ENCODE measurements at regions not wholly inside any gene's neighbourhood (a gene's known extent, or its start where the extent isn't known, plus 50 kb on each side); places are given as distances from the start of the nearest gene placed in this dataset.

DNA sequence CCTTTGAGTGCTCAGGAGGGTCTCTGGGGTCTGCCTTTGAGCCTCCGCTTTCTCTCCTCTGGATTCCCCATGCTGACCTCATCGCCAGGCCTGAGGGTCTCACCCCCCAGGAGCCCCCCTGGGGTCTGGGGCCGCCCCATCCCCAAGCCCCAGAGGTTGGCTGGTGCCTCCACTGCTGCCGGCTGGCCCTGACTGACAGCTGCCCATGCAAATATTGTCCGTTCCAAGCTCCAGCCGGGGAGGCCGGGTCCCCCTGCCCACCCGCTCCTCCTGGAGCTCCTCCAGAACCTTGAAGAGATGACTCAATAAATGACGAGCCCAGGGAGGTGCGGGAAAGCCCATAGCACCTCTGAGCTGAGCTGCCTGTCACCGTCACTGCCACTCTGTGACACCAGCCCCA is 173.8 kb downstream of the RBFOX3 start:
- Mint-ChIP-seq H3K27ac (no peak overlapping the region), H3K27me3 (ENCODE audit: low read depth) (peaks cover 58% of the 10 kb centered on the region), H3K4me1 (no peaks in the 10 kb centered on the region), H3K36me3 (no peaks in the 10 kb centered on the region), H3K4me3 (no peak overlapping the region), H3K9me3 (no peaks in the 10 kb centered on the region)
- TF ChIP-seq, protein P1, sequence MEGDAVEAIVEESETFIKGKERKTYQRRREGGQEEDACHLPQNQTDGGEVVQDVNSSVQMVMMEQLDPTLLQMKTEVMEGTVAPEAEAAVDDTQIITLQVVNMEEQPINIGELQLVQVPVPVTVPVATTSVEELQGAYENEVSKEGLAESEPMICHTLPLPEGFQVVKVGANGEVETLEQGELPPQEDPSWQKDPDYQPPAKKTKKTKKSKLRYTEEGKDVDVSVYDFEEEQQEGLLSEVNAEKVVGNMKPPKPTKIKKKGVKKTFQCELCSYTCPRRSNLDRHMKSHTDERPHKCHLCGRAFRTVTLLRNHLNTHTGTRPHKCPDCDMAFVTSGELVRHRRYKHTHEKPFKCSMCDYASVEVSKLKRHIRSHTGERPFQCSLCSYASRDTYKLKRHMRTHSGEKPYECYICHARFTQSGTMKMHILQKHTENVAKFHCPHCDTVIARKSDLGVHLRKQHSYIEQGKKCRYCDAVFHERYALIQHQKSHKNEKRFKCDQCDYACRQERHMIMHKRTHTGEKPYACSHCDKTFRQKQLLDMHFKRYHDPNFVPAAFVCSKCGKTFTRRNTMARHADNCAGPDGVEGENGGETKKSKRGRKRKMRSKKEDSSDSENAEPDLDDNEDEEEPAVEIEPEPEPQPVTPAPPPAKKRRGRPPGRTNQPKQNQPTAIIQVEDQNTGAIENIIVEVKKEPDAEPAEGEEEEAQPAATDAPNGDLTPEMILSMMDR (IDR thresholded peaks at IDR 0.05; ENCODE audit: unreplicated experiment) = no peak
- no peak for DNase-seq (ENCODE audit: low spot score in 2 of 2, unreplicated experiment in 2 of 2)

DNA sequence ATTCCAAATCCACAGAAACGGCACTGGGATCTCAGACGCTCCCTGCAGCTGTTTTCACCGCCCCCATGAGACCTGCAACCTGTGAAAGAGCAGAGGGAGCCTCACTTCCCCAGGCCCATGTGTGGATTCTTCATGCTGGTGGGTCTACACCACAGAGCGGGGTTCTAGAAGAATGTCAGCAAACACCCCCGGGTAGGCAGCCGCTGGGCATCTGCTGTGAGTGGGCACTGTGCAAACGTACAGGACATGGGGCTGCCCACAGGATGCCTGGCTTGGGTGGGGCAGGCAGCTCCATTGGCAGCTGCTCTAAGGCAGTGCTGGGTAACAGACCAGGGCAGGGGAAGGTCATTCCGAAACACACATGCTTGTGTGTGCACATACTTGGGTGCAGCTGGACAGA is 174.9 kb downstream of the RBFOX3 start:
- H3K27me3 Mint-ChIP-seq (ENCODE audit: low read depth) = peaks cover 64% of the 10 kb centered on the region
- no peak for DNase-seq (ENCODE audit: low spot score in 2 of 2, unreplicated experiment in 2 of 2)
- no peak overlapping the region for H3K4me3 Mint-ChIP-seq
- no peak overlapping the region for H3K27ac Mint-ChIP-seq
- no peaks in the 10 kb centered on the region for H3K36me3 Mint-ChIP-seq
- H3K4me1 Mint-ChIP-seq = no peaks in the 10 kb centered on the region
- no peaks in the 10 kb centered on the region for H3K9me3 Mint-ChIP-seq
- TF ChIP-seq, protein P1 (IDR thresholded peaks at IDR 0.05; ENCODE audit: unreplicated experiment) = no peak

- DNase-seq (ENCODE audit: low spot score in 2 of 2, unreplicated experiment in 2 of 2) = no peak
Observed at GRCh38 chr17:79435296-79435695, 175.6 kb downstream of the RBFOX3 start.

DNA sequence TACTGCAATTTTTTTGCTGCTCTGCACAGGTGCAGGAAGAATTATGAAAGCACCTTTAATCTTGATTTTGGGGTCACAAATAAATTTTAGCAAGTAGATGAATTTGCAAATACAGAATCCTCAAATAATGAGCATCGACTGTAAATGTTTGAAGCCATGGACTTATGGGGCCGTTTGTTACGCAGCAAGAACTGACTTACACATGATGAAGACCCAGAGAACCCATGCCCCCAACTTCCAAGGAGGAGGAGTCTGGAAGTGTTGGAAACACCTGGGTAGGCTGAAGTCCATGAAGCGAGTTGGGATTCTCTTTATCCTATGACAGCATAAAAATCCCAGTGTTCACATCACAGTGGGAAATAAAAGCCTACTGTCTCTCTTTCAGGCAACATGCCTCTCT is 176.6 kb downstream of the RBFOX3 start:
- no peaks in the 10 kb centered on the region for H3K36me3 Mint-ChIP-seq
- H3K4me3 Mint-ChIP-seq = no peak overlapping the region
- H3K4me1 Mint-ChIP-seq = no peaks in the 10 kb centered on the region
- H3K9me3 Mint-ChIP-seq = no peaks in the 10 kb centered on the region
- no peak overlapping the region for H3K27ac Mint-ChIP-seq
- H3K27me3 Mint-ChIP-seq (ENCODE audit: low read depth) = peaks cover 65% of the 10 kb centered on the region
- TF ChIP-seq, protein P1 (IDR thresholded peaks at IDR 0.05; ENCODE audit: unreplicated experiment) = no peak
- DNase-seq (ENCODE audit: low spot score in 2 of 2, unreplicated experiment in 2 of 2) = no peak

More at GRCh38 chr17:79435296-79435695, 175.6 kb downstream of the RBFOX3 start:
- no peaks in the 10 kb centered on the region for H3K9me3 Mint-ChIP-seq
- TF ChIP-seq, protein P1 (IDR thresholded peaks at IDR 0.05; ENCODE audit: unreplicated experiment) = no peak
- peaks cover 67% of the 10 kb centered on the region for H3K27me3 Mint-ChIP-seq (ENCODE audit: low read depth)
- H3K4me1 Mint-ChIP-seq = no peaks in the 10 kb centered on the region
- H3K4me3 Mint-ChIP-seq = no peak overlapping the region
- H3K27ac Mint-ChIP-seq = no peak overlapping the region
- H3K36me3 Mint-ChIP-seq = no peaks in the 10 kb centered on the region

GRCh38 chr17:79433379-79433778 is 177.5 kb downstream of the RBFOX3 start:
- TF ChIP-seq, protein P1 (IDR thresholded peaks at IDR 0.05; ENCODE audit: unreplicated experiment) = no peak
- Mint-ChIP-seq H3K9me3 (no peaks in the 10 kb centered on the region), H3K27ac (no peak overlapping the region), H3K36me3 (no peaks in the 10 kb centered on the region), H3K27me3 (ENCODE audit: low read depth) (peaks cover 67% of the 10 kb centered on the region), H3K4me1 (no peaks in the 10 kb centered on the region), H3K4me3 (no peak overlapping the region)
- DNase-seq (ENCODE audit: low spot score in 2 of 2, unreplicated experiment in 2 of 2) = no peak

- H3K9me3 Mint-ChIP-seq = no peaks in the 10 kb centered on the region
Observed at GRCh38 chr17:79431175-79431574, 179.7 kb downstream of the RBFOX3 start.

More at GRCh38 chr17:79431175-79431574, 179.7 kb downstream of the RBFOX3 start:
- no peak overlapping the region for H3K27ac Mint-ChIP-seq
- H3K36me3 Mint-ChIP-seq = no peaks in the 10 kb centered on the region
- DNase-seq (ENCODE audit: low spot score in 2 of 2, unreplicated experiment in 2 of 2) = no peak
- no peak overlapping the region for H3K4me3 Mint-ChIP-seq
- peaks cover 73% of the 10 kb centered on the region for H3K27me3 Mint-ChIP-seq (ENCODE audit: low read depth)
- H3K4me1 Mint-ChIP-seq = no peaks in the 10 kb centered on the region
- TF ChIP-seq, protein P1 (IDR thresholded peaks at IDR 0.05; ENCODE audit: unreplicated experiment) = no peak
